GM19351 (cell line): ENCODE measurements at regions not wholly inside any gene's neighbourhood (a gene's known extent, or its start where the extent isn't known, plus 50 kb on each side); places are given as distances from the start of the nearest gene placed in this dataset.

Source experiments
- ATAC-seq: cut with Tn5 transposase; IDR thresholded peaks from one replicate; pipeline ENCODE4 v1.9.1; 2021; ENCODE audit warnings: mild to moderate bottlenecking, moderate library complexity; ENCODE audit not compliant: unreplicated experiment

GRCh38 chr14:66388516-66388915 lies 97.7 kb upstream of the CCDC196 start:
- no peak for ATAC-seq

GRCh38 chr14:66389481-66389880 lies 96.7 kb upstream of the CCDC196 start:
- ATAC-seq, result no peak

GRCh38 chr14:66395300-66395699 lies 90.9 kb upstream of the CCDC196 start:
- ATAC-seq, result peak; percentile 86

- ATAC-seq, result no peak
These were observed 90.0 kb upstream of the CCDC196 start for GRCh38 chr14:66396164-66396563.

GRCh38 chr14:66398437-66398836 lies 87.7 kb upstream of the CCDC196 start:
- ATAC-seq, result no peak

GRCh38 chr14:66401449-66402095 lies 84.6 kb upstream of the CCDC196 start:
- ATAC-seq, result no peak

GRCh38 chr14:66403183-66403582 lies 83.0 kb upstream of the CCDC196 start:
- ATAC-seq, result peak; percentile 55

- no peak for ATAC-seq
These were observed 82.1 kb upstream of the CCDC196 start for GRCh38 chr14:66404051-66404545.

- ATAC-seq, result no peak
These were observed 81.0 kb upstream of the CCDC196 start for GRCh38 chr14:66405158-66405557.

- no peak for ATAC-seq
These were observed 72.3 kb upstream of the CCDC196 start for GRCh38 chr14:66413901-66414300.

GRCh38 chr14:66414511-66414910 lies 71.7 kb upstream of the CCDC196 start:
- no peak for ATAC-seq

GRCh38 chr14:66420251-66421006 lies 65.7 kb upstream of the CCDC196 start:
- ATAC-seq, result no peak

GRCh38 chr14:66421990-66422946 lies 63.9 kb upstream of the CCDC196 start:
- ATAC-seq, result no peak

- ATAC-seq, result no peak
These were observed 60.8 kb upstream of the CCDC196 start for GRCh38 chr14:66425402-66425801.

GRCh38 chr14:66426451-66426850 lies 59.7 kb upstream of the CCDC196 start:
- ATAC-seq, result no peak

GRCh38 chr14:66432334-66432733 lies 53.8 kb upstream of the CCDC196 start:
- ATAC-seq, result no peak

- ATAC-seq, result no peak
These were observed 51.7 kb upstream of the CCDC196 start for GRCh38 chr14:66434464-66434863.

GRCh38 chr14:66435683-66436082 lies 50.5 kb upstream of the CCDC196 start:
- ATAC-seq, result no peak
